NB4 (cell line): ENCODE measurements at regions not wholly inside any gene's neighbourhood (a gene's known extent, or its start where the extent isn't known, plus 50 kb on each side); places are given as distances from the start of the nearest gene placed in this dataset.

Experiments used
- DNase-seq: peaks from one replicate; pipeline ENCODE4 v3.0.0; 2010; ENCODE audit warnings: low read depth
- H3K4me3 ChIP-seq: one replicate; pipeline ENCODE4 v1.5.1; 2011; ENCODE audit warnings: mild to moderate bottlenecking, low read depth, low read length, moderate library complexity
- MYC ChIP-seq: IDR thresholded peaks from 2 replicates; pipeline ENCODE4 v1.6.1; 2011; ENCODE audit warnings: low read depth, low read length
- POLR2A ChIP-seq: IDR thresholded peaks from 2 replicates; pipeline ENCODE4 v1.6.1; 2011; ENCODE audit warnings: mild to moderate bottlenecking; ENCODE audit not compliant: insufficient read length; ENCODE audit errors: extremely low read depth
- TF ChIP-seq, protein P1 (sequence below): IDR thresholded peaks from 2 replicates; pipeline ENCODE4 v1.6.1; 2011; ENCODE audit warnings: low read depth, low read length
- TF ChIP-seq, protein P2 (sequence below): IDR thresholded peaks from one replicate; pipeline ENCODE4 v1.5.1; 2012; ENCODE audit warnings: low read depth, low read length

DNA sequence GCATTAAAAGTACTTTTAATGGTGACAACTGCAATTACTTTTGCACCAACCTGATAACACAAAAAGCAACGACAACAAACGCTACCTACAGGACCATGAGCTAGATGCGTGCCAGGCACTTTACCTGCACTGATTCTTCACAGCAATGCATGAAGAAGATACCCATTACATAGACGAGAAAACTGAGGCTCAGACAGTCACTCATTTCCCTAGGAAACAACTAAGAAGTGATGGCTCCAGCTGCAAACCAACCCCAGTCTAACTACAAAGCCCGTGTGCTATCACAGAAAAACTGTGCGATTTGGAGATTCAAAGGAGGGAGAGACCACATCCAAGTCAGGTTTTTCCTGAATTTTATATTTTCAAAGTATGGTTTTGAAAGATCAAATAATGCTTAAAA is 80.1 kb upstream of the TP53I11 start:
- TF ChIP-seq, protein P1, sequence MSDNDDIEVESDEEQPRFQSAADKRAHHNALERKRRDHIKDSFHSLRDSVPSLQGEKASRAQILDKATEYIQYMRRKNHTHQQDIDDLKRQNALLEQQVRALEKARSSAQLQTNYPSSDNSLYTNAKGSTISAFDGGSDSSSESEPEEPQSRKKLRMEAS: no peak
- TF ChIP-seq, protein P2, sequence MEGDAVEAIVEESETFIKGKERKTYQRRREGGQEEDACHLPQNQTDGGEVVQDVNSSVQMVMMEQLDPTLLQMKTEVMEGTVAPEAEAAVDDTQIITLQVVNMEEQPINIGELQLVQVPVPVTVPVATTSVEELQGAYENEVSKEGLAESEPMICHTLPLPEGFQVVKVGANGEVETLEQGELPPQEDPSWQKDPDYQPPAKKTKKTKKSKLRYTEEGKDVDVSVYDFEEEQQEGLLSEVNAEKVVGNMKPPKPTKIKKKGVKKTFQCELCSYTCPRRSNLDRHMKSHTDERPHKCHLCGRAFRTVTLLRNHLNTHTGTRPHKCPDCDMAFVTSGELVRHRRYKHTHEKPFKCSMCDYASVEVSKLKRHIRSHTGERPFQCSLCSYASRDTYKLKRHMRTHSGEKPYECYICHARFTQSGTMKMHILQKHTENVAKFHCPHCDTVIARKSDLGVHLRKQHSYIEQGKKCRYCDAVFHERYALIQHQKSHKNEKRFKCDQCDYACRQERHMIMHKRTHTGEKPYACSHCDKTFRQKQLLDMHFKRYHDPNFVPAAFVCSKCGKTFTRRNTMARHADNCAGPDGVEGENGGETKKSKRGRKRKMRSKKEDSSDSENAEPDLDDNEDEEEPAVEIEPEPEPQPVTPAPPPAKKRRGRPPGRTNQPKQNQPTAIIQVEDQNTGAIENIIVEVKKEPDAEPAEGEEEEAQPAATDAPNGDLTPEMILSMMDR: no peak
- TF ChIP-seq MYC: no peak
- no peak for TF ChIP-seq POLR2A
- no peak for DNase-seq
- no peak overlapping the region for H3K4me3 ChIP-seq

DNA sequence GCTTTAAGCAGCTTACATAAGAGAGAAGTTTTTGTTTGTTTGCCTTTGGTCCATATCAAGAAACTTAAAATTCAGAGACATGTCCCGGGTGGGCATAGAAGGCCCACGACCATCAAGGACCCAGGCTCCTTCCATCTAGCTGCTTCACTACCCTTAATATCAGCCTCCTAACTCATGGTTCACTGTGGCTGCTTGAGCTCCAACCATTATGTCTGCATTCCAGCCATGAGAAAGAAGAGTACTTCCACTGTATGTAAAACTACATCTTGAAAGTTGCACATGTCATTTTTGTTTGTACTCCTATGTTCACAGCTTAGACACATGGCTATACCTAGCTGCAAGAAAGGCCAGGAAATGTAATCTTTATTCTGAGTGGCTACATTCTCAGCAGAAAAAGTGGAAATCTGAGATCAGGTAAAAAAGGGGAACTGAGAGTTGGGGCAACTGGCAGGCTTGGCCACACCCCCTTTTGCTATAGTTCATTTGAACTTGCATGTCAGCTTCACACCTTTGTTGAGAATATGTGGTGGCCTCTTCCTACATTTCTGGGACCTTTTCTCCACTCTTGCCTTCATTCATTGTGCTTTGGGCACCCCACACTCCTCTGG is 81.3 kb upstream of the TP53I11 start:
- TF ChIP-seq, protein P2: no peak
- TF ChIP-seq POLR2A (no peak), MYC (no peak; the same call in 1 of the 2 replicates)
- TF ChIP-seq, protein P1: peak; percentile 64; the same call in 1 of the 2 replicates
- DNase-seq: peak; percentile 67
- no peak overlapping the region for H3K4me3 ChIP-seq

DNA sequence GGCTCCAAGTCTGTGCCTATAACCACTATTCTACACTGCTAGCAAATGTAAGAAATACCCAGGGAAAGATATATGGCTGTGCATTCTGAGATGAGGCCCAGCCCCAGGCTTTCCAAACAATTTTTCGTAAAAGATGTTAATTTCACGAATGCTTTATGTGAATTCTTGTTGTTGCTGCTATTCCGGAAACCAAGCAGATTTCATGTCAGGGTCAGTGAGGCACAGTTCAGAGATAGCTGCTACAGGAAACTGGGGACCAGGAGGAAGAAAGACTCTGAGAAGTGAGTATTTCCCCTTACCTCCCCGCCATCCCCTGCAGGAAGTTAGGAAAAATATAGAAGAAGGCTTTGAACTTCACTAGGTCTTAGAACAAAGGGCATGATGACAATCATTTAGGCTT is 84.7 kb upstream of the TP53I11 start:
- TF ChIP-seq, protein P1: no peak
- TF ChIP-seq, protein P2: no peak
- TF ChIP-seq MYC (no peak), POLR2A (no peak)
- no peak overlapping the region for H3K4me3 ChIP-seq
- DNase-seq: no peak

DNA sequence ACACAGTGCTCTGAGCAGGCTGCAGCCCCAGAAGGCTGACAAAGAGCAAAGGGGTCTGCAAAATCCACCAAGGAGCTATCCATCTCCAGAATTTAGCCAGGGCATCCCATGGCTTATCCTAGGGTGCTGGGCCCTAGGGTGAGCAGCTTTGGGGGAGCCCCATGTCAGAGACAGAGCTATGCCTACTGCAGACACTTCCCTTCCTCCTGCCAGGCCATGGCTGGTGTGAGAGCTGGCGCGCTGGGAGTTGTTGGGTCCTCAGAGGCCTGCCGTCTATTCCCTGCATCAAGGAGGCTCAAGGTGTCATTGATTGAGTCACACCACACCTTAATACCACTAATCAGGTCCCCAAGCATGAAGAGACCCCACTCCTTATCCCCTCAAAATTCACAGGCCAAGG is 85.3 kb upstream of the TP53I11 start:
- TF ChIP-seq, protein P1: no peak
- TF ChIP-seq POLR2A (no peak), MYC (no peak)
- TF ChIP-seq, protein P2: no peak
- no peak for DNase-seq
- H3K4me3 ChIP-seq: no peak overlapping the region

DNA sequence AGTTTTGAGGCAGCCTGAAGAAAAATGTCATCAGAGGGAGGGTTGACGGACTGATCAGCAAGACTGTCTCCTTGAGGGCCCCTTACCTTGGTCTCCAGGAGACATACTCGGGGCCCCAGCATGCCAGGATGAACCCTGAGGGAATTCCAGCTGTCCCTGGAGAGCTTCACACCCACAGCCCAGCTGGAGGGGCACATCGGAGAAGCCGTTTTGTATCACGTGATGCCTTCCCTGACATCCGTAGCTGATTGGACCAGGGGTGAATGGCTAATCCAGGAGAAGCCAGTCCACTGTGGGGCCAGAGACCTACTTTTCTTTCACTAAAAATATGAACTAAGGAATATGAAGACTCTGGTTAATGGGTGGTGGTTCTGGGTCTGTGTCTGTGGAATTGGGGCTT is 86.0 kb upstream of the TP53I11 start:
- no peak for DNase-seq
- TF ChIP-seq, protein P1: no peak
- no peak for TF ChIP-seq MYC
- no peak for TF ChIP-seq POLR2A
- TF ChIP-seq, protein P2: no peak

More for the DNA sequence above, 86.0 kb upstream of the TP53I11 start:
- H3K4me3 ChIP-seq: no peak overlapping the region
